H1 (cell line): ENCODE measurements at regions not wholly inside any gene's neighbourhood (a gene's known extent, or its start where the extent isn't known, plus 50 kb on each side); places are given as distances from the start of the nearest gene placed in this dataset.

ENCODE experiments used
- CTCF ChIA-PET: fragments of 300-600 bp; sonication (Branson Sonifier 250); formaldehyde crosslinking; loops from one replicate; lab custom pipeline; 2021; ENCODE audit not compliant: partially characterized antibody; lab: Charles Lee
- POLR2A ChIA-PET: fragments of 300-600 bp; sonication (Branson Sonifier 250); formaldehyde crosslinking; loops from one replicate; lab custom pipeline; 2021; ENCODE audit warnings: inconsistent platforms; ENCODE audit not compliant: partially characterized antibody; lab: Charles Lee
- DNase-seq, 2 experiments: peaks; one replicate each; pipeline versions ENCODE4 v3.0.0 to v3.0.0-alpha.2; 2010 to 2022; ENCODE audit warnings: low spot score in 2 of 2, low read depth in 1 of 2, mixed read lengths in 1 of 2
- FAIRE-seq: peaks from 2 replicates; lab custom pipeline; 2011; peaks lifted over from hg19 to GRCh38; lab: Jason Lieb, UNC
- H2AFZ ChIP-seq: 2 replicates; pipeline ENCODE4 v1.8.1; 2012; ENCODE audit warnings: low read length, inconsistent platforms
- H2AK5ac ChIP-seq: 2 replicates; pipeline ENCODE4 v1.6.1; 2013; ENCODE audit warnings: low read depth, low read length
- H2BK120ac ChIP-seq: replicated peaks from 2 replicates; pipeline ENCODE3; 2013; ENCODE audit warnings: low read depth, low read length, inconsistent platforms
- H2BK12ac ChIP-seq: 2 replicates; pipeline ENCODE4 v1.6.1; 2013; ENCODE audit warnings: low read depth, low read length
- H2BK15ac ChIP-seq: 2 replicates; pipeline ENCODE4 v1.6.1; 2013; ENCODE audit warnings: low read length
- H2BK20ac ChIP-seq: 2 replicates; pipeline ENCODE4 v1.6.1; 2013; ENCODE audit warnings: low read length
- H2BK5ac ChIP-seq: 2 replicates; pipeline ENCODE4 v1.6.1; 2013; ENCODE audit warnings: low read depth, low read length
- H3K14ac ChIP-seq: 2 replicates; pipeline ENCODE4 v1.6.1; 2013; ENCODE audit warnings: inconsistent platforms; ENCODE audit not compliant: insufficient read length
- H3K18ac ChIP-seq: 2 replicates; pipeline ENCODE4 v1.6.1; 2013; ENCODE audit warnings: low read length; ENCODE audit errors: extremely low read depth
- H3K23ac ChIP-seq: 2 replicates; pipeline ENCODE4 v1.6.1; 2013; ENCODE audit warnings: inconsistent platforms; ENCODE audit not compliant: insufficient read length
- H3K23me2 ChIP-seq: 2 replicates; pipeline ENCODE4 v1.6.1; 2013; ENCODE audit warnings: low read depth, low read length
- H3K27ac ChIP-seq: 2 replicates; pipeline ENCODE4 v1.6.1; 2011; ENCODE audit warnings: low read depth, low read length, inconsistent platforms
- H3K27me3 ChIP-seq, 4 experiments: replicated peaks in 1 of 4; 1 replicate in 1 of 4; 2 replicates in 3 of 4; pipeline versions ENCODE4 v1.6.1 to v1.8.1; 2011 to 2013; ENCODE audit warnings: low read length in 3 of 4, mild to moderate bottlenecking in 3 of 4, inconsistent platforms in 2 of 4, mixed read lengths in 2 of 4, moderate library complexity in 1 of 4; ENCODE audit not compliant: control insufficient read depth in 3 of 4, insufficient read depth in 3 of 4; ENCODE audit errors: extremely low read depth in 1 of 4
- H3K36me3 ChIP-seq, 4 experiments: 2 replicates each; pipeline versions ENCODE4 v1.6.1 to v1.8.1; 2011 to 2013; ENCODE audit warnings: mild to moderate bottlenecking in 4 of 4, low read length in 3 of 4, moderate library complexity in 2 of 4, control low read depth in 1 of 4, inconsistent platforms in 1 of 4; ENCODE audit not compliant: insufficient read depth in 4 of 4, control insufficient read depth in 2 of 4
- H3K4ac ChIP-seq: replicated peaks from 2 replicates; pipeline ENCODE3; 2013; ENCODE audit warnings: low read length, low read depth, mixed read lengths, inconsistent platforms; ENCODE audit not compliant: insufficient read length
- H3K4me1 ChIP-seq, 4 experiments: replicated peaks in 1 of 4; 1 replicate in 1 of 4; 2 replicates in 3 of 4; pipeline versions ENCODE4 v1.6.1 to v1.8.1; 2011 to 2013; ENCODE audit warnings: low read length in 3 of 4, inconsistent platforms in 2 of 4, mixed read lengths in 1 of 4; ENCODE audit not compliant: insufficient read depth in 4 of 4, control insufficient read depth in 3 of 4
- H3K4me2 ChIP-seq, 2 experiments: 2 replicates each; pipeline versions ENCODE4 v1.6.1 to v1.8.1; 2011 to 2013; ENCODE audit warnings: low read depth in 2 of 2, low read length in 2 of 2, control low read depth in 1 of 2, inconsistent platforms in 1 of 2, mild to moderate bottlenecking in 1 of 2; ENCODE audit not compliant: insufficient read depth in 1 of 2
- H3K4me3 ChIP-seq, 4 experiments: fragments of 200-600, 300-600 bp in 1 of 4; sonication (generic), shearing (Covaris generic), sonication (Bioruptor Twin) in 1 of 4; 2 replicates each; pipeline versions ENCODE4 v1.5.1 to v1.8.1; 2011 to 2016; ENCODE audit warnings: low read length in 4 of 4, low read depth in 3 of 4, control low read depth in 2 of 4, inconsistent platforms in 2 of 4, mild to moderate bottlenecking in 2 of 4, mixed read lengths in 1 of 4, moderate library complexity in 1 of 4; ENCODE audit not compliant: insufficient read depth in 2 of 4; ENCODE audit errors: extremely low read depth in 1 of 4
- H3K56ac ChIP-seq: replicated peaks from 2 replicates; pipeline ENCODE3; 2013; ENCODE audit warnings: low read depth, mild to moderate bottlenecking, mixed read lengths, low read length, inconsistent platforms; ENCODE audit not compliant: insufficient read length
- H3K79me1 ChIP-seq: 2 replicates; pipeline ENCODE4 v1.6.1; 2013; ENCODE audit warnings: low read depth, low read length, control low read depth
- H3K79me2 ChIP-seq, 2 experiments: 2 replicates each; pipeline versions ENCODE4 v1.6.1 to v1.8.1; 2012 to 2013; ENCODE audit warnings: low read length in 2 of 2, mild to moderate bottlenecking in 2 of 2, inconsistent platforms in 1 of 2; ENCODE audit not compliant: insufficient read depth in 2 of 2, control insufficient read depth in 1 of 2
- H3K9ac ChIP-seq, 4 experiments: replicated peaks in 1 of 4; 1 replicate in 1 of 4; 2 replicates in 3 of 4; pipeline versions ENCODE4 v1.6.1 to v1.8.1; 2011 to 2013; ENCODE audit warnings: low read depth in 3 of 4, low read length in 3 of 4, control low read depth in 2 of 4, mild to moderate bottlenecking in 2 of 4, moderate library complexity in 2 of 4, inconsistent platforms in 1 of 4; ENCODE audit errors: extremely low read depth in 1 of 4
- H3K9me3 ChIP-seq, 2 experiments: 2 replicates each; pipeline versions ENCODE4 v1.6.1 to v1.8.1; 2012 to 2013; ENCODE audit warnings: mild to moderate bottlenecking in 2 of 2, moderate library complexity in 2 of 2, control low read depth in 1 of 2, inconsistent platforms in 1 of 2, low read depth in 1 of 2, low read length in 1 of 2, mixed read lengths in 1 of 2; ENCODE audit not compliant: insufficient read depth in 2 of 2
- H4K20me1 ChIP-seq, 2 experiments: replicated peaks in 1 of 2; 2 replicates each; pipeline versions ENCODE3 to v1.8.1; 2011 to 2013; ENCODE audit warnings: inconsistent platforms in 2 of 2, low read length in 2 of 2, mild to moderate bottlenecking in 1 of 2; ENCODE audit not compliant: insufficient read depth in 2 of 2, control insufficient read depth in 1 of 2
- H4K5ac ChIP-seq: 2 replicates; pipeline ENCODE4 v1.6.1; 2013; ENCODE audit warnings: low read length, low read depth, mixed read lengths, inconsistent platforms; ENCODE audit not compliant: insufficient read length
- H4K8ac ChIP-seq: 2 replicates; pipeline ENCODE4 v1.8.0; 2013; ENCODE audit warnings: mild to moderate bottlenecking, moderate library complexity, low read length, inconsistent platforms; ENCODE audit not compliant: insufficient read depth; ENCODE audit errors: extremely low read depth
- H4K91ac ChIP-seq: replicated peaks from 2 replicates; pipeline ENCODE3; 2013; ENCODE audit warnings: low read length, mixed read lengths, inconsistent platforms; ENCODE audit not compliant: insufficient read length
- ATF3 ChIP-seq: IDR thresholded peaks from 2 replicates; pipeline ENCODE4 v1.6.1; 2011; ENCODE audit warnings: low read depth, mild to moderate bottlenecking, low read length; ENCODE audit not compliant: insufficient read depth
- MAX ChIP-seq: IDR thresholded peaks from 2 replicates; pipeline ENCODE4 v1.6.1; 2012; ENCODE audit warnings: inconsistent platforms
- POU5F1 ChIP-seq: IDR thresholded peaks from 2 replicates; pipeline ENCODE4 v1.6.1; 2011; ENCODE audit warnings: low read depth, mild to moderate bottlenecking, low read length, moderate library complexity
- SIX5 ChIP-seq: IDR thresholded peaks from 2 replicates; pipeline ENCODE4 v1.6.1; 2011; ENCODE audit warnings: mild to moderate bottlenecking, low read depth, low read length
- SUZ12 ChIP-seq: fragments of 200-600 bp; sonication (generic); IDR thresholded peaks from 2 replicates; pipeline ENCODE4 v1.6.1; 2012; ENCODE audit warnings: mild to moderate bottlenecking, inconsistent platforms, low read length, moderate library complexity, mixed read lengths
- YY1 ChIP-seq: IDR thresholded peaks from 2 replicates; pipeline ENCODE4 v1.6.1; 2011; ENCODE audit warnings: low read depth, mild to moderate bottlenecking, low read length
- WGBS, 2 experiments: shearing (Covaris generic) in 1 of 2; methylation state at CpG; one replicate each; pipeline versions ENCODE4 v1.1.6 to v1.1.7; 2013 to 2015; ENCODE audit warnings: low lambda C conversion rate in 2 of 2, mixed read lengths in 2 of 2, inconsistent platforms in 1 of 2, low coverage in 1 of 2, missing lambda C conversion rate in 1 of 2; ENCODE audit not compliant: insufficient replicate concordance in 2 of 2, insufficient coverage in 1 of 2, insufficient read length in 1 of 2; ENCODE audit errors: extremely low coverage in 1 of 2, missing lambda C conversion rate in 1 of 2; 5-methylcytosine and 5-hydroxymethylcytosine counted together

- no peaks in the 10 kb centered on the region for H3K23me2 ChIP-seq
- TF ChIP-seq MAX (no peak), YY1 (no peak), ATF3 (no peak), SUZ12 (no peak), POU5F1 (no peak), SIX5 (no peak)
- no peak overlapping the region for H2AK5ac ChIP-seq
- H2BK12ac ChIP-seq = no peak overlapping the region
- no peak overlapping the region for H2BK5ac ChIP-seq
- DNase-seq (no peak), FAIRE-seq (no peak)
- no peak overlapping the region for H3K23ac ChIP-seq
- H2BK20ac ChIP-seq = no peak overlapping the region
- H3K4me2 ChIP-seq = no peak overlapping the region
- no peak overlapping the region for H3K27ac ChIP-seq
- no peaks in the 10 kb centered on the region for H3K36me3 ChIP-seq
- ChIA-PET CTCF (interaction anchor here (0.6 to 18.2 kb wide), 11 partner anchors 9 to 562 kb away, joined by 3 to 319 read pairs (median 4); no protein-coding TSS in a partner anchor), POLR2A (no interaction called here)
- no peaks in the 10 kb centered on the region for H3K9me3 ChIP-seq
- no peak overlapping the region for H3K4me3 ChIP-seq
- H3K4ac ChIP-seq = no peak overlapping the region
- H4K20me1 ChIP-seq = no peaks in the 10 kb centered on the region
- no peak overlapping the region for H2AFZ ChIP-seq
- H3K56ac ChIP-seq = no peak overlapping the region
- H4K8ac ChIP-seq = no peak overlapping the region
- no peak overlapping the region for H3K9ac ChIP-seq
- no peak overlapping the region for H4K91ac ChIP-seq
- H2BK15ac ChIP-seq = no peak overlapping the region
- H3K27me3 ChIP-seq = no peaks in the 10 kb centered on the region
- no peak overlapping the region for H4K5ac ChIP-seq
- H3K79me1 ChIP-seq = no peaks in the 10 kb centered on the region
- 95% methylated on average over 12 of the region's 12 CpGs; no CpG with 5 or more reads in 1 of the 2 experiments for WGBS, 2 experiments
- no peak overlapping the region for H3K18ac ChIP-seq
- H3K79me2 ChIP-seq = no peaks in the 10 kb centered on the region
- no peak overlapping the region for H2BK120ac ChIP-seq
- no peaks in the 10 kb centered on the region; a peak in 1 of 7 replicates for H3K4me1 ChIP-seq
- no peak overlapping the region for H3K14ac ChIP-seq
Measured at GRCh38 chr16:85990861-85991301, 91.9 kb downstream of the IRF8 start.
